ENCODE measurements at regions not wholly inside any gene's neighbourhood (a gene's known extent, or its start where the extent isn't known, plus 50 kb on each side); places are given as distances from the start of the nearest gene placed in this dataset.

DNA sequence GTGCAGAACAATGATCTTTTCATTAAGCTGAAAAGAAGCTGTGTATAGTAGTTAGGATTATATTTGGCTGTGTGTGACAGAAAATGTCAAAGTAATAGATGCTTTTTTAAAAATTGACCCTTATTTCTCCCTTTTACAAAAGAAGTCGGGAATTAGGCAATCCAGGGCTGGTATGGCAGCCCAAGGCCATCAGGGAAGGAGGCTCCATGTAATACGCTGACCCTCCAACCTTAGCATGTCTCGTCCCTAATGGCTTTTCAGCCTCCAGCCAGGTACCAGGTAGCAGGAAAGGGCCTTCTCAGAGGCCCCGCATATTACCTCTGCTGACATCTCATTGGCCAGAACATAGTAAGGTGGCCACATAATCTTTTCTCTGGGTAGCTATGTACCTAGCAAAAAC lies 79.7 kb downstream of the VCPKMT start:
- ATAC-seq, result no peak
- no peak overlapping the region for H3K4me3 ChIP-seq (ENCODE audit: low read length)
- POLR2A ChIA-PET, result interaction anchor here (0.5 to 6.2 kb wide), 5 partner anchors 12 to 444 kb away, joined by 3 to 56 read pairs (median 4); no protein-coding TSS in a partner anchor

DNA sequence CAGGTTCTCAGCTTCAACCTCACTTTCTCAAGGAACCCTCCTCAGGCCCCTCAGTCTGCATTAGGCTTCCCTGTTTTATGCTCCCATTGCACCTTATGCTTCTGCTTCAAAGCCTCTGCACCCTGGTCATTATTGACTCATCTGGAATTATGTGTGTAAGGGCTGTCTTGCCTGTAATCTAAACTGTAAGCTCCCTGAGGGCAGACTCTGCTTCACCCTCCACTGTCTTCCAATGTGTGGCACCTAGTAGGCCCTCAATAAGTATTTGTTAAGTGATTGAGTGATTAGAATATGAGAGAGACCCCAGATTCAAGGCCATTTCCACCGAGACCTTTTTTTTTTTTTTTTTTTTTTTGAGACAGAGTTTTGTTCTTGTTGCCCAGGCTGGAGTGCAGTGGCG lies 79.1 kb downstream of the VCPKMT start:
- Histone ChIP-seq H3K9me3 (ENCODE audit: control insufficient read depth in 2 of 3, low read length in 3 of 3) (no peaks in the 10 kb centered on the region), H3K27ac (ENCODE audit: low read depth, low read length) (no peak overlapping the region), H3K4me3 (ENCODE audit: low read length) (no peak overlapping the region), H3K36me3 (ENCODE audit: control insufficient read depth in 2 of 3, insufficient read depth in 3 of 3, low read length in 3 of 3) (peaks cover 0 to 8% (median 0%) of the 10 kb centered on the region in 3 experiments), H3K27me3 (ENCODE audit: control insufficient read depth in 2 of 2, insufficient read depth in 2 of 2, low read length in 2 of 2) (no peaks in the 10 kb centered on the region), H3K4me1 (ENCODE audit: control insufficient read depth in 2 of 2, insufficient read depth in 2 of 2, low read length in 2 of 2) (peaks cover 38 to 43% of the 10 kb centered on the region in 2 donors)
- ATAC-seq (no peak), DNase-seq (no peak)
- H3K4me3 Mint-ChIP-seq, result no peak overlapping the region
- peak overlapping the region in 3 of 9 donors; percentile 55 to 91 (median 68) for H3K27ac Mint-ChIP-seq
- ChIA-PET POLR2A (interaction anchor here (0.5 to 6.2 kb wide), 5 partner anchors 9 to 445 kb away, joined by 3 to 56 read pairs (median 4); no protein-coding TSS in a partner anchor), CTCF (interaction anchor here (1.4 kb wide), 1 partner anchor 16 kb away, joined by 4 read pairs; no protein-coding TSS in a partner anchor)
- intact Hi-C loops (cut with micrococcal nuclease), result no loop called here
- peaks cover 33 to 68% (median 47%) of the 10 kb centered on the region in 7 donors for H3K4me1 Mint-ChIP-seq
- H3K27me3 Mint-ChIP-seq, result no peaks in the 10 kb centered on the region
- no peaks in the 10 kb centered on the region for H3K9me3 Mint-ChIP-seq
- H3K36me3 Mint-ChIP-seq, result peaks cover 0 to 49% (median 28%) of the 10 kb centered on the region in 5 donors

More for the DNA sequence above, 79.7 kb downstream of the VCPKMT start:
- H3K9me3 Mint-ChIP-seq, result no peaks in the 10 kb centered on the region
- H3K4me1 Mint-ChIP-seq, result peaks cover 38 to 70% (median 49%) of the 10 kb centered on the region in 7 donors
- Histone ChIP-seq H3K27me3 (ENCODE audit: control insufficient read depth in 2 of 2, insufficient read depth in 2 of 2, low read length in 2 of 2) (no peaks in the 10 kb centered on the region), H3K4me1 (ENCODE audit: control insufficient read depth in 2 of 2, insufficient read depth in 2 of 2, low read length in 2 of 2) (peaks cover 34 to 37% of the 10 kb centered on the region in 2 donors), H3K9me3 (ENCODE audit: control insufficient read depth in 2 of 3, low read length in 3 of 3) (no peaks in the 10 kb centered on the region), H3K36me3 (ENCODE audit: control insufficient read depth in 2 of 3, insufficient read depth in 3 of 3, low read length in 3 of 3) (peaks cover 0 to 12% (median 0%) of the 10 kb centered on the region in 3 experiments), H3K27ac (ENCODE audit: low read depth, low read length) (no peak overlapping the region)
- no peaks in the 10 kb centered on the region for H3K27me3 Mint-ChIP-seq
- H3K36me3 Mint-ChIP-seq, result peaks cover 0 to 55% (median 33%) of the 10 kb centered on the region in 5 donors
- no peak for DNase-seq
- H3K4me3 Mint-ChIP-seq, result no peak overlapping the region
- intact Hi-C loops (cut with micrococcal nuclease), result no loop called here
- CTCF ChIA-PET, result interaction anchor here (1.0 kb wide), 1 partner anchor 8 kb away, joined by 3 read pairs; no protein-coding TSS in a partner anchor
- no peak overlapping the region for H3K27ac Mint-ChIP-seq

DNA sequence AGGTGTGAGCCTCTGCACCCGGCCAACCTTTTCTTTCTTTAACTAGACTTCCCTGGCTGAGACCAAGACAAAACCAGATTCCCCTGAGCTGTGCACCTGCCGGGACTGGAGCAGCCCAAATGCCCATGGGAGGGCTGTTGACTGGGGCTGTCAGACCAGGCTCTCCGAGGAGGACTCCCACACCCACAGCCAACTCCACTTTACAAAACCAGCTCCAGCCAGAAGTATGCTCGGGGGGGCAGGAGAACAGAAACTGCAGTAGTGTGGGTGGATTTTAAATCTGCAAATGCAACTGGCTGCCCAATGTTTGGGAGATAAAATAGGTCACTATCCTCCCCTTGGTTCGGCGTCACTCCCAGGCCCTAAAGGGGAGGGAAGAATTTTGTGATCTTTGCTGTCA lies 78.5 kb downstream of the VCPKMT start:
- H3K36me3 Mint-ChIP-seq, result peaks cover 0 to 46% (median 28%) of the 10 kb centered on the region in 5 donors
- peaks cover 33 to 68% (median 49%) of the 10 kb centered on the region in 7 donors for H3K4me1 Mint-ChIP-seq
- H3K4me3 Mint-ChIP-seq, result peak overlapping the region in 1 of 10 donors; percentile 22
- ATAC-seq (no peak), DNase-seq (no peak)
- Histone ChIP-seq H3K4me1 (ENCODE audit: control insufficient read depth in 2 of 2, insufficient read depth in 2 of 2, low read length in 2 of 2) (peaks cover 40 to 45% of the 10 kb centered on the region in 2 donors), H3K9me3 (ENCODE audit: control insufficient read depth in 2 of 3, low read length in 3 of 3) (no peaks in the 10 kb centered on the region), H3K27ac (ENCODE audit: low read depth, low read length) (no peak overlapping the region), H3K4me3 (ENCODE audit: low read length) (no peak overlapping the region), H3K27me3 (ENCODE audit: control insufficient read depth in 2 of 2, insufficient read depth in 2 of 2, low read length in 2 of 2) (no peaks in the 10 kb centered on the region), H3K36me3 (ENCODE audit: control insufficient read depth in 2 of 3, insufficient read depth in 3 of 3, low read length in 3 of 3) (peaks cover 0 to 8% (median 0%) of the 10 kb centered on the region in 3 experiments)
- H3K9me3 Mint-ChIP-seq, result no peaks in the 10 kb centered on the region
- no peaks in the 10 kb centered on the region for H3K27me3 Mint-ChIP-seq
- POLR2A ChIA-PET, result interaction anchor here (0.6 to 6.2 kb wide), 12 partner anchors 9 to 172 kb away, joined by 3 to 56 read pairs (median 4); partner anchors contain the start of gene ARF6
- H3K27ac Mint-ChIP-seq, result peak overlapping the region in 5 of 9 donors; percentile 16 to 95 (median 55)
- intact Hi-C loops (cut with micrococcal nuclease), result loop anchor here in 1 of 2 donors (1.0 kb wide), 2 partner anchors 17 to 45 kb away; no protein-coding TSS in a partner anchor
- CTCF ChIA-PET, result interaction anchor here (0.6 to 1.9 kb wide), 3 partner anchors 16 to 172 kb away, joined by 4 to 8 read pairs (median 4); no protein-coding TSS in a partner anchor

DNA sequence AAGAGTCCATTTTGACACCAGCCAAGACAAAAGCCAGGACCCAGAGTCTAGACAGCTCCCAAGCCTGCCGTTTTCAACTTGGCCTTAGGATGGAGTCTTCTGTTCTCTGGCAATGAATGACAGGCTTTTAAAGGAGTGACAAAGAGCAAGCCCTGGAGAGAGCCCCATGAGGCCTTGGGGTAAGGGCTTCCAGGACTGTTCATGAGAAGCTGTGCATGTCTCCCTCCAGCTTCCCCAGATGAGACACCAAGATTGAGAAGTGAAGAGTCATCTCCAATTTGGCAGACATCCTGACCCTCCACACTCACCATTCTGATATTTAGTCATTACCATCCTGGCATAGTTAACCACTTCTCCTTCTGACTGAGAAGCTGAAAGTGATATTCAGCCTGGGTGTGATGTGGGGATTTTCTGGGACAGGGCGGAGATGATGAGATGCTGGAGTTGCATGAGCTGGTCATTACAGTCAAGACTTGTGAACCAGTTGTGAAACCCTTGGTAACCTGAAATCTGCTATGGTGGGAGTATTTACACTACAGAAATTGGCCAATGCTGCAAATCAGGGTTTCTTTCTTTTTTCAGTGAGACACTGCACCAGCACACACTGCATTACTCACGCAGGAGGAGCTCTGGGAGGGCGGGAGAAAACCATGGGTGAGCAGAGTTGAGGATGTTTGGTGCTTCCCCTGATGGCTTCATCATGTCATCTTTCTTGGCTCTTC lies 77.8 kb downstream of the VCPKMT start:
- peaks cover 33 to 68% (median 54%) of the 10 kb centered on the region in 7 donors for H3K4me1 Mint-ChIP-seq
- no peaks in the 10 kb centered on the region for H3K27me3 Mint-ChIP-seq
- Histone ChIP-seq H3K36me3 (ENCODE audit: control insufficient read depth in 2 of 3, insufficient read depth in 3 of 3, low read length in 3 of 3) (peaks cover 0 to 8% (median 0%) of the 10 kb centered on the region in 3 experiments), H3K9me3 (ENCODE audit: control insufficient read depth in 2 of 3, low read length in 3 of 3) (no peaks in the 10 kb centered on the region), H3K27ac (ENCODE audit: low read depth, low read length) (no peak overlapping the region), H3K4me1 (ENCODE audit: control insufficient read depth in 2 of 2, insufficient read depth in 2 of 2, low read length in 2 of 2) (peaks cover 46 to 52% of the 10 kb centered on the region in 2 donors), H3K4me3 (ENCODE audit: low read length) (no peak overlapping the region), H3K27me3 (ENCODE audit: control insufficient read depth in 2 of 2, insufficient read depth in 2 of 2, low read length in 2 of 2) (no peaks in the 10 kb centered on the region)
- peaks cover 0 to 45% (median 28%) of the 10 kb centered on the region in 5 donors for H3K36me3 Mint-ChIP-seq
- H3K4me3 Mint-ChIP-seq, result peak overlapping the region in 3 of 10 donors; percentile 40 to 59 (median 53)
- no peaks in the 10 kb centered on the region for H3K9me3 Mint-ChIP-seq
- ATAC-seq, result peak; percentile 79
- ChIA-PET POLR2A (interaction anchor here (0.6 to 6.2 kb wide), 13 partner anchors 10 to 173 kb away, joined by 3 to 56 read pairs (median 4); partner anchors contain the start of gene ARF6), CTCF (interaction anchor here (0.6 to 2.3 kb wide), 4 partner anchors 17 to 176 kb away, joined by 4 to 8 read pairs (median 4); no protein-coding TSS in a partner anchor)
- peak in 1 of 9 donors; percentile 69 for DNase-seq
- intact Hi-C loops (cut with micrococcal nuclease), result loop anchor here in 1 of 2 donors (1.0 kb wide), 2 partner anchors 17 to 45 kb away; no protein-coding TSS in a partner anchor
- H3K27ac Mint-ChIP-seq, result peak overlapping the region in 8 of 9 donors; percentile 36 to 95 (median 83)

DNA sequence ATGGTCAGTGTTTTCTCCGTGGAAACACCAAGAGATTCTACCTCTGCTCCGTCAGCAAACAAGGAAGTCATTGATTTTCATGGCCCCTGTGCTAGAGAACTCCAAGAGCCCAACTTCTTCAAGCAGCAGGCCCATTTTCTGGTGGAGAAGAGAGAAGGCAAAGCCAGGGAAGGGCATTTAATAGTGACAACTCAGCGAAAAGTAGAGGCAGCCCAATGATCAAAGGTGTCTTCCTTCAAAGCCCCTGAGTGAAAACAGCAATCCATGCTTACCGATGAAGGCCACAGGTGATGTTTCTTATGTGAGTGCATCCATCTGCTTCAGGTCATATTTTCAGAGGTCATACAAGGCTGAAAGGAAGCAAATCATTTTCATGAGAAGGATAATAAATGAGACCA lies 77.3 kb downstream of the VCPKMT start:
- POLR2A ChIA-PET, result interaction anchor here (1.4 to 6.2 kb wide), 6 partner anchors 12 to 171 kb away, joined by 4 to 56 read pairs (median 7); partner anchors contain the start of gene ARF6
- peak overlapping the region in 5 of 10 donors; percentile 16 to 59 (median 40) for H3K4me3 Mint-ChIP-seq
- no peak overlapping the region for H3K27ac ChIP-seq (ENCODE audit: low read depth, low read length)
- H3K4me1 Mint-ChIP-seq, result peaks cover 36 to 68% (median 54%) of the 10 kb centered on the region in 7 donors
- peaks cover 52 to 57% of the 10 kb centered on the region in 2 donors for H3K4me1 ChIP-seq (ENCODE audit: control insufficient read depth in 2 of 2, insufficient read depth in 2 of 2, low read length in 2 of 2)
- peaks cover 0 to 8% (median 0%) of the 10 kb centered on the region in 3 experiments for H3K36me3 ChIP-seq (ENCODE audit: control insufficient read depth in 2 of 3, insufficient read depth in 3 of 3, low read length in 3 of 3)
- ATAC-seq (no peak), DNase-seq (no peak)
- H3K27me3 Mint-ChIP-seq, result no peaks in the 10 kb centered on the region
- H3K9me3 Mint-ChIP-seq, result no peaks in the 10 kb centered on the region
- H3K27me3 ChIP-seq (ENCODE audit: control insufficient read depth in 2 of 2, insufficient read depth in 2 of 2, low read length in 2 of 2), result no peaks in the 10 kb centered on the region
- no peaks in the 10 kb centered on the region for H3K9me3 ChIP-seq (ENCODE audit: control insufficient read depth in 2 of 3, low read length in 3 of 3)
- peak overlapping the region in 8 of 9 donors; percentile 49 to 95 (median 83) for H3K27ac Mint-ChIP-seq
- no peak overlapping the region for H3K4me3 ChIP-seq (ENCODE audit: low read length)
- peaks cover 0 to 40% (median 28%) of the 10 kb centered on the region in 5 donors for H3K36me3 Mint-ChIP-seq
- CTCF ChIA-PET, result interaction anchor here (1.9 to 2.3 kb wide), 2 partner anchors 23 to 177 kb away, joined by 5 to 8 read pairs; no protein-coding TSS in a partner anchor
- intact Hi-C loops (cut with micrococcal nuclease), result no loop called here

Measured in naive thymus-derived CD4-positive, alpha-beta T cell (primary cell).